Mesothelial cell of epicardium (in vitro differentiated cells): ENCODE measurements at regions not wholly inside any gene's neighbourhood (a gene's known extent, or its start where the extent isn't known, plus 50 kb on each side); places are given as distances from the start of the nearest gene placed in this dataset.

Source experiments
- DNase-seq, 2 experiments: peaks; one replicate each; pipeline ENCODE4 v3.0.0; 2021; ENCODE audit warnings: low spot score in 2 of 2; ENCODE audit not compliant: unreplicated experiment in 2 of 2
- H3K27ac Mint-ChIP-seq: 2 replicates; pipeline ENCODE4 v1.8.0; 2021; ENCODE audit warnings: mixed read lengths
- H3K27me3 Mint-ChIP-seq: 2 replicates; pipeline ENCODE4 v1.8.0; 2021; ENCODE audit warnings: low read depth, mixed read lengths
- H3K36me3 Mint-ChIP-seq: 2 replicates; pipeline ENCODE4 v1.8.0; 2021; ENCODE audit warnings: mixed read lengths
- H3K4me1 Mint-ChIP-seq: 2 replicates; pipeline ENCODE4 v1.8.0; 2021; ENCODE audit warnings: mixed read lengths
- H3K4me3 Mint-ChIP-seq: 2 replicates; pipeline ENCODE4 v1.8.0; 2021; ENCODE audit warnings: mild to moderate bottlenecking, moderate library complexity, mixed read lengths
- H3K9me3 Mint-ChIP-seq: 2 replicates; pipeline ENCODE4 v1.8.0; 2021; ENCODE audit warnings: mixed read lengths
- CTCF ChIP-seq: fragments of 200-600 bp; sonication (generic); IDR thresholded peaks from one replicate; pipeline ENCODE4 v1.5.0; 2021; ENCODE audit warnings: antibody characterized with exemption; ENCODE audit not compliant: unreplicated experiment

DNA sequence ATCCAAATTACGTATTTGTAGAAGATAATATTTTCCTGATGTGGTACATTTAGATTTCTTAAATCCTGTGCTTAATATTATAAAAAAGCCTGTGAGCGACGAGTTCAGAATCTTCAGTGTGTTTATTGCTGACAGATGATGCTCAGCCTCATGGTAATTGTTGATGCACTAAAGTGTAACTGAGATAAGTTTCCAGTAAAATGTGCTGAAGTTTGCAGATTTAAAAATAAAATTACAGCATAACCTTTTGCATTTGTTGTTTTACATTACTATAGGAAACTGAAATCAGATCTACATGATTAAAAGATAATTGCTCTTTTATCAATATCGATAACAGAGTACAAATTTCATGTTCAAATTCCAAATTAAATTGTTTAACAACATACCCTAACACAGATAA, 307.6 kb downstream of the FIGN start:
- DNase-seq, result no peak
- Mint-ChIP-seq H3K27ac (no peak overlapping the region), H3K36me3 (no peaks in the 10 kb centered on the region), H3K4me3 (no peak overlapping the region), H3K4me1 (no peaks in the 10 kb centered on the region), H3K9me3 (no peaks in the 10 kb centered on the region), H3K27me3 (no peaks in the 10 kb centered on the region)
- TF ChIP-seq CTCF, result no peak

DNA sequence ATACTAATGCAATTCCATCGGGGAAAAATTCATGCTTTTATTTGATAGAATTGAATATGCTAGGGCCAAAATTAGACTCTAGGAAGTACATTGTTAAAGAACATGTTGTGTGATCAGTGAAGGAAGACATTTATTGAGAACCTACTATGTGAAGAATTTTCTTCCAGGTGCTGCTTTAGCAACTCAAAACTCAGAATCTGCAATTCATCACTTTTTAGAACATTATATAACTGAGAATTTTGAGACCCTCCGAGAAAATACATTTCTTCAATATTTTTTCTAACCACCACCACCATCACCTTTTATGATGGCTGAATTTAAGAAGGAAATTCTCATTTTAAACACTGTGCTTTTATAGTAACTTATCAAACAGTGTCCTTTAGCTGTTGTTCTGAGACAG, 315.2 kb downstream of the FIGN start:
- Mint-ChIP-seq H3K4me1 (no peaks in the 10 kb centered on the region), H3K36me3 (no peaks in the 10 kb centered on the region), H3K27ac (no peak overlapping the region), H3K4me3 (no peak overlapping the region), H3K9me3 (peaks cover 1% of the 10 kb centered on the region), H3K27me3 (no peaks in the 10 kb centered on the region)
- no peak for DNase-seq
- TF ChIP-seq CTCF, result no peak

- Mint-ChIP-seq H3K4me1 (no peaks in the 10 kb centered on the region), H3K9me3 (peaks cover 7% of the 10 kb centered on the region), H3K4me3 (no peak overlapping the region), H3K27ac (no peak overlapping the region), H3K36me3 (no peaks in the 10 kb centered on the region), H3K27me3 (no peaks in the 10 kb centered on the region)
- no peak for DNase-seq
- no peak for TF ChIP-seq CTCF
These were observed 316.6 kb downstream of the FIGN start for GRCh38 chr2:163419000-163419830.

DNA sequence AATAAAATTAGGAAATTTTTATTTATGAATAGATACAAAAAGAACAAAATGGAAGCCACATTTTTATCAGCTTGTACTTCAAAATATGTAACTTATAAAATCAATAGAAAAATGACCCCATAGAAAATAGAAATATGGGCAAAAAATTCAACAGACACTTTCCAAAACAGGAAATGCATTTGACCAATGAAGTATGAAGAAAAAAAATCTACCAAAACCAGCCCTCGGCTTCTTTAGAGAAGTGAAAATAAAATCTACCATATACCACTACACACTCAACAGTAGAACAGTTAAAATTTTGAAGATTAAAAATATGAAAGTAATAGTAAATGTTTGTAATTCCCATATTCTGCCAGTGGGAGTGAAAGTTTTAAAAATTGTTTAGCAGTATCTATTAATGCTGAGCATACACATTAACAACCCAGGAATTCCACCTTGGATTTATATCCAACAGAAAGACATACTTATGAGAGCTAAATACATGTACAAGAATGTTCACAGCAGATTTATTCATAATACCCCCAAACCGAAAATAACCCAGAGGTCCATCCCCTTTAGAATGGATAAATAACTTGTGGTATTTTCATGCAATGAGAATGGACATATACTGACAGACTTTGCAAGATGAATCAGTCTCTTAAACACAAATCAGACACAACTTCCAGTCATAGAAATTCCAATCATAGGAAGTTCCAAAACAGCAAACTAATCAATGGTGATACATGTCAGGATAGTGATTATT, 318.0 kb downstream of the FIGN start:
- H3K27me3 Mint-ChIP-seq, result no peaks in the 10 kb centered on the region
- no peaks in the 10 kb centered on the region for H3K36me3 Mint-ChIP-seq
- no peak overlapping the region for H3K27ac Mint-ChIP-seq
- H3K4me1 Mint-ChIP-seq, result no peaks in the 10 kb centered on the region
- no peak for TF ChIP-seq CTCF
- H3K9me3 Mint-ChIP-seq, result peaks cover 7% of the 10 kb centered on the region
- DNase-seq, result no peak
- H3K4me3 Mint-ChIP-seq, result no peak overlapping the region

DNA sequence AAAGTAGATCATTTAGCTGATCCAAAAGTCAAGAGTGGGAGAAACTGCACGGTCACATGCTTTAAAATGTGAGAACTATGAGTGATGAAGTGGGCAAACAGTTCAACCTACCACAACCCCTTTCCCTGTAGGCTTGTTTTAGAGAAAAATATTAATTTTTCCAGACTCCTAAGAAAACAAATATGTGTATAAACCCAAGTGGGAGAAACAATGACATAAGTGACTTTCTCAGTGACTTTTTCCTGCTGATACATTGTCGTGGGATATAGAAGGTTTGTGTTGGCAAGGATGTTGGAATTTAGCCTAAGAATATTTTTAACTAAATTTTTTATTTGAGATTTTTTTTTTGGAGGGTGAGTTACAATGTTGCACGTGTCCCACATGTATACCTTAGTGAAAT, 321.7 kb downstream of the FIGN start:
- no peaks in the 10 kb centered on the region for H3K4me1 Mint-ChIP-seq
- peaks cover 7% of the 10 kb centered on the region for H3K9me3 Mint-ChIP-seq
- no peak overlapping the region for H3K4me3 Mint-ChIP-seq
- DNase-seq, result no peak
- H3K27ac Mint-ChIP-seq, result no peak overlapping the region
- TF ChIP-seq CTCF, result no peak
- H3K27me3 Mint-ChIP-seq, result no peaks in the 10 kb centered on the region
- no peaks in the 10 kb centered on the region for H3K36me3 Mint-ChIP-seq
